Stimulated activated CD4-positive, alpha-beta T cell treated with anti-CD3 and anti-CD28 coated beads, Interleukin-1b, Interleukin-23, amount 100 ng/mL, for 4 hours (primary cell): ENCODE measurements at regions not wholly inside any gene's neighbourhood (a gene's known extent, or its start where the extent isn't known, plus 50 kb on each side); places are given as distances from the start of the nearest gene placed in this dataset.

Experiments
- DNase-seq, 2 donors: peaks; one replicate each; pipeline ENCODE4 v3.0.0-alpha.2; 2020; ENCODE audit warnings: low read depth in 2 of 2

- DNase-seq: no peak
Measured at GRCh38 chr1:93815366-93816110, 63.5 kb downstream of the DNTTIP2 start.

DNA sequence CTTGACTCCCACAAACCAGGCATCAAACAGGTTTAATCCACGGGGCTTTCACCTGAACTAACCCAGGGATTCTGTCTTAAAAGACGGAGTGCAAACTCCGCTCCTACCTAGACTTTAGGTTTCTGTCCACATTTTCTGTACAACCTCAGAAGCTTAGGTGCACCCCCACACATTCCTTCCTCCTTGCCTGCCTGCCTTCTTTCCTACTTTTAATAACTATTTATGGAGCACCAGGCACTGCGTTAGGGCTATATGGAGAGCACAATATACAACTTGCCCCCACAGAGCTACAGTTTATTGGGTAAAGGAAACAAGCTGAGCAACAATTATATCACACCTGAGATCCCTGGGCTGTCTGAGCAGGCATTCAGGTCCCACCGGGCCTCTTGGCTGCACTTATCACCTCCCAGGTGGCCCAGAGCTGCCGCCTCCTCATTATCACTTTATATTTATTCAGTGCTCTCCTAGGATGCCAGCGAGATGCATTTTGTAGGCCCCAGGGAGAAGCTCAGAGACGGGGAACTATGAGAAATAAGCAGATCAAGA is 64.1 kb downstream of the DNTTIP2 start:
- no peak for DNase-seq

DNA sequence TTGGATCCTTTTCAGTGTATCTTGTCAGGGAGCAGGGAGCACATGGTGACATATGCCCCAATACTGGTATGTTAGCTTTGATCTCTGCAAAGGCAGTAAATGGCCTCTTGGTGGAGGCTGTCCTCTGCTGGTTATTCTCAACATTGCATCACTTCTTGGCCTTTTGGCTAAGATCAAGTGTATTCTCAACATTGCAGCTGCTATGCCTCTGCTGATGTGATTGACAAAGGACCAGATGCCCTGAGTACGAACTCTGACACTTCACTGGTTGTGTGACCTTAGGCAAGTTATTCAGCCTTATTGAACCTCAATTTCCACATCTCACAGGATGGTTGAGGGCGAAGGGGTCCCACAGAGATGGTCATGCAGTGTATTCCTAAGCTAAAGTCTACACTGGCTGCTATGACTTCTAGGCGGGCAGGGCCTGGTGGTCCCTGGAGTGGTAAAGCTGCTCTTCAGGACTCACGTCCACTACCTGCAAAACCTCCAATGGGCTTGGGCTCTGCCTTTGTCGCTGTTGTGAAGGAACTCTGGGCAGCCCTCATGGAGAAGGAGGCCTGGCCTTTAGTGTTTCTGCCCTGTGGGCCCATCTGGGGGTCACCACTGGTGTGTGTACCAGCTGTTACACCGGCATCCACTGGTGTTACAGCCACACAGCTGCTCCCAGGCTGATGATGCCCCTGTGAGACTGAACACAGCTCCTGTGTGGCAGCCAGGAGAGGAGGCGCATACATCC is 64.8 kb downstream of the DNTTIP2 start:
- DNase-seq: peak in 1 of 2 donors; percentile 13

- DNase-seq: no peak
Measured at GRCh38 chr1:93813076-93813475, 65.9 kb downstream of the DNTTIP2 start.

DNA sequence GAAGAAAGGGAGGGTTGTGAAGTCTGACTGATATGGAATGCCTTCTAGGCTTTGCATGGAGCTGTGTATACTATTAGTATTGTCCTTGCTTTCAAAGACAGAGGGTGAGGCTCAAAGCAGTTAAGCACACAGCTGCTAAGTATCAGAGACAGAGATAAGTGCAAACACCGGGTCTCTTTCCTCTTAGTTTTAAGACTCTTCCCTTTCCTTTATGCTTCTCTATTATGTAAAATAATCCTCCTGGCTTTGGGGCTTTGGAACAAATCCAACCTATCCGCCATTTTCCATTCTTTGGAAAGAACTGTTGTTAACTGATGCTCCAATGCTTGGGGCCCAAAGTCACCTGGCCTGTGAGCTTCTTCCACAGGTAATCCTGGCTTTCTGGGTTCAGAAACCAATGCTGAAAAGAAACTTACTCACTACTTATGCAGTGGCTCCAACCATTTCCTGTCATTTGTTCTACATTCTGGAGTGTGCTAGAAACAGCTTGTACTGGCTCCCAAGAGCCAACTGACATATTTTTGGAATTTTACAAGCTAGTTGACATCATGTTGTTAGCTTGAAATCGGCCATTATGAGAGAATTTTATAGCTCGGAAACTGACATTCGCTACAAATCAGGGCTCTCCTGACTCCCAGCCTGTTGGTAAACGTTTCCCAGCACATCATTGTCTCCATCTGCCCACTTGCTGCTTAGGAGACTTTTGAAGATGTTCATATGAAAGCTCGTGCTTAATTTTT is 67.5 kb downstream of the DNTTIP2 start:
- no peak for DNase-seq

DNA sequence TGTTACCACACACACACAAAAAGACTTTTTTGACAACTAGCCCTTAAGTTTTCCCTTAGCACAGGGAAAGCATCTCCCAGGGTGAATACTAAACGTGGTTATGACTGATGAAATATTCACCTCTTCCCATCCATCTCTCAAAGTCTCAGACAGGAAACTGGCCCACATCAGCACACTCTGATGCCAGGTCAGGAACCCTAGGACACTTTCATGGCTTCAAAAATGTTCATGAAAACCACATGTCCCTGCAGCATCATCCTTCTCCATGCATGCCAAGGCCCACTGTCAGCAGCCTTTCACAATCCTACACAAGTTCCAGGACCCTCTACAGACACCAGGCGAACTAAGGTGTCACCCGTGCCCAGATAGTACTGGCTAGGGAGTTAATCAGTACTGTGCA is 68.7 kb downstream of the DNTTIP2 start:
- DNase-seq: no peak

DNA sequence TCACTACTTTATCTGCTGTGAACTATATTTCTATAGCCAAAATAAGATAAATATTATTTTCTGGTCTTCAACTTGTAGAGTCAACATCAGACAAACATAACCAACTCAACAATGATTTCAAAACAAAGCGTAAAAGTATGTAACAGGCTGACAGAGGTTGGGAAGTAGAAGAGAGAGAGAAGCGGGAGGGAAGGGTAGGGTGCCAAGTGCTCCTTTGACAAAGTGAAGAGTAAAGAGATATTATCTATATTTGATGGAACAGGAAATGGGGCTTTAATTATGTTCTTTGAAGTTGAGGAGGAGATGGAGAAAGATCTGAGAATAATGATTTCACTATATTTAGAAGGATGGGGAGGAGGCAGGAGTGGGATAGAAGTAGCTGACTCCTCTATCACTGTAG is 70.1 kb downstream of the DNTTIP2 start:
- no peak for DNase-seq

- no peak for DNase-seq
Measured at GRCh38 chr1:93807311-93807930, 71.6 kb downstream of the DNTTIP2 start.

DNA sequence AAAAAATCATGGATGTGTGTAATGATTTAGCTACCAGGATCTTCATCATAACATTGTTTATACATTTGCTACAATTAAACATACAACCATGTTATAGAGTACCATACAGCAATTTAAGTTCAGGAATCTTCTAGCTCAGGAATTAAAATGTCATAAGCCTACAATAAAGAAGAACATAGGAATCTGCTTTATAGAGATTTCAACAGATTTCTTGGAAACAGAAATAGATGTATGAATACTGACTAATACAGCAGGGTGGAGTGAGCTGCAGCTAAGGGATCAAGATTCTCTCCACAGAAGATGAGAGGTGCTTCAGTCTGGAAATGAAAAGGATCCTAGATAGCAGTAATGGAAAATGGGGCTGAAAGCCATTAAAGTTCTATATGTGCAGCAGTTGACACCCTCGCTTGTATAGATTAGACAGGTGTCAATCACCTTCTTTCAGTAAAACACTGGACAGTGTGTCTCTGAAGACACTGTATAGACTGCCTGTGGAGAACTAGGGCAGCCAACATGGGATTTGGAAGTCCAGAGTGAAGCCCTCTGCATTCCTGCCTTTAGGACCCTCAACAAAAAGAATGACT is 73.9 kb downstream of the DNTTIP2 start:
- no peak for DNase-seq

DNA sequence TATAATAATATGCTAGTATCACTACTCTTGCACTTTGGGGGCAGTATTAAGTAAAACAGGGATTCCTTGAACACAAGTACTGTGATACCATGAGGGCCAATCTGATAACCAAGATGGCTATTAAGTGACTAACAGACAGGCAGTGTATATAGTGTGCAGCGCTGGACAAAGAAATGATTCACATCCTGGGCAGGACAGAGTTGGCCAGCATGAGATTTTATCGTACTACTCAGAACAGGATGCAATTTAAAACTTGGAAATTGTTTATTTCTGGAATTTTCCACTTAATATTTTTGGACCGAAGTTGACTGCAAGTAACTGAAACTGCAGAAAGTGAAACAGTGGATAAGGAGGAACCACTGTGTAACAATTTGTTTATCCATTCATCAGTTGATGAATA is 74.6 kb downstream of the DNTTIP2 start:
- no peak for DNase-seq

GRCh38 chr1:93801471-93801870 is 77.5 kb downstream of the DNTTIP2 start:
- no peak for DNase-seq

GRCh38 chr1:93800856-93801255 is 78.2 kb downstream of the DNTTIP2 start:
- DNase-seq: no peak

DNA sequence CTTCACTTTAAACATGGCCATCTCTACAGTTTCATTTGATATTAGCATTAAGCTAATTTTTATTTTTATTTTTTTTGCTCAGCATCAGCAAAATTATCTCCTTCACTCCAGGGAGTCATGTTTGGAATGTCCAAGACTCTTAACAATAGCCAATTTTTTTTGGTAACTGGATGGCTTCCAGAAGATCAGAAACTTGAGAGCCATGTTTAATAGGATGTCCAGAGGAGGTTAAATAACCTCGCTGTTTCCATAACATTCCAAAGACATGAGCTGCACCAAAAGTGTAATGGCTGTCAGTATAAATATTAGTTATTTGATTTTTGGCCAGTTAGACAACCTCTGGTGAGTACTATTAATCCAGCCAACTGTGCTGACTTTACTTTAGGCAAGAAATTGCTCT is 80.7 kb downstream of the DNTTIP2 start:
- DNase-seq: no peak

DNA sequence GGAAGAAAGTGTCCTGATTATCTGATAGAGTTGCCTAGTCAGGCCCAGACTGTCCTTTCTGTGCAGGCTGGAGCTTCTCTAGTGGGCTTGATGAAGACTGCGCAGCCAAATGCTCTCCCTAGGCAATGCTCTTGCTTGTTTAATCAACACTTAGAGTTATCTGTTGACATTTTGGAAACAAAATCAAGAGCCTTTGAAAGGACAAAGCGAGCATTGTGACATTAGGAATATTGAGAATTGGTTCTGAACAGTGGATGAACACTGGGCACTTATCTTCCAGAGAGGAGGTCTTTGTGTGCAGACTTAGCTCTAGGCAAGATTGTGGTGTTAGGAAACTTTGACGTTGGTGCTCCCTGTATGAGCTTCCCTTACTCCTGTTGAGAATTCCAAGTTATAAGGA is 94.5 kb downstream of the DNTTIP2 start:
- DNase-seq: no peak

DNA sequence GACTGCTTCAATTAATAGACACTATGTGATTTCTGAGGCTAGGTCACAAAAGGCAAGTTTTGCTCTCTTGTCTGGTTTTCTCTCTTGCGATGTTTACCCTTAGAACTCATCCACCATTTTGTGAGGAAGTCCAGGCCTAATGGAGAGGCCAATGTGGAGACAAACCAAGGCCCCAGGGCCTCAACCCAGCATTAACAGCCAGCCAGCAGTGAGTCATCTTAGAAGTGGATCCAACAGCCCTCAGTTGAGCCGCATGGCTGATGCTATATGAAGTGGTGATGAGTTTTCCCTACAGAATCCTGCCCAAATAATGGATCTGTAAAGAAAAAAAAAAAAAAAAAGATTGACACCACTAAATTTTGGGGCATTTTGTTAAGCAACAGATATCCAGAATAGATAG is 95.1 kb downstream of the DNTTIP2 start:
- DNase-seq: no peak

DNA sequence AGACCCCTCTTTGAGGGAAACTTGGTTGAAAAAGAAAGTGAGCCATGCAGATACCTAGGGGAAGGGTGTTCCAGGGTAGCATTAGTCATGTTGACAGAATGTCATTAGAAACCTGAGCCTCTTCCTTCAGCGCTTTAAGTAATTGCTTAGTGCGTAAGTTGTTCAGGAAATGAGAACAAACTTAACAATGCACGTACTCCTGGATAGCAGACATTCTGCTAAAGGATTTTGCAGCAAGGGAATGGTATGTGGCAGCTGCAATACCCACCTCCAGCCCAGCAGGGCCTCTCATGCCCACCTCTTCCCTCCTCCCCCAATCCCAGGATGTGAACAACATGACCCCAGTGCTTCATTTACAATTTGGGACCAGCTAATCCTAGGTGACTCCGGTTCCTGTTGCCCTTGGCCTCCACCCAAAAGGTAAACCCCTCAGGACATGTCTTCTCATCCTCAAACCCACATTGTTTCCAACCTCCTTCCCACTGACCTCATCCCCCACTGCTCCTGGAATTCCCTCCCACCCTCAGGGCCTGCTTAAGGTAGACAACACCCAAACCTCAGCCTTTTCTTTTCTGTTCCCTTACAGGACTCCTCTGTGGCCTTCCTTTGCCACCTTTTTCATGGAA is 98.0 kb upstream of the BCAR3 start:
- DNase-seq: no peak

DNA sequence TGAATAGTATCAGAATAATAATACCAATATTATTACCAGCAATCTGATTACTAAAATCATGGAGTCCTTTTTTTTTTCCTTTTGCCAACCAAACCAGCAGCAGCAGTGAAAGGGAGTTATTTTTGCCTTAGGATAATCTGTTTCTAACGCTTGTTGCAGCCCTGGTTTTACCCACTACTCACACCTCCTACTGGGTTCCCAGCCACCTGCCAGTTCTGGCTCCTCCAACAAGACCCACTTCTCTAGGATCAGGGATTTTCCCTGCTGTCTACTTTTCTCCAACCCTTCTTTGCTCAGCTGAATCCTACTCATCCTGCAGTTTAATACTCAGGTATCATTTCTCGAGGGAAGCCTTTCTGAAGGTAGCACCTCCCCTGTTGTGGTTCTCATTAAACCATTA is 96.8 kb upstream of the BCAR3 start:
- no peak for DNase-seq

DNA sequence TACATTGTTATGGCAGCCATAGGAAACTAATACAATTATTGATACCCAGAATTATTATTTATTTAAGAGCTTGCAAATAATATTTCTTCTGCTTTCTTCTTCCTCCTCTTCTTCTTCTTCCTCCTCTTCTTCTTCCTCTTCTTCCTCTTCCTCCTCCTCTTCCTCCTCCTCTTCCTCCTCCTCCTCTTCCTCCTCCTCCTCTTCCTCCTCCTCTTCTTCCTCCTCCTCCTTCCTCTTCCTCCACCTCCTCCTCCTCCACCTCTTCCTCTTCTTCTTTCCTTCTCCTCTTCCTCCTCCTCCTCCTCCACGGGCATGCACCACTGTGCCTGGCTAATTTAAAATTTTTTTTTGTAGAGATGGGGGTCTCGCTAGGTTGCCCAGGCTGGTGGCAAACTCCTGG is 95.6 kb upstream of the BCAR3 start:
- DNase-seq: no peak

DNA sequence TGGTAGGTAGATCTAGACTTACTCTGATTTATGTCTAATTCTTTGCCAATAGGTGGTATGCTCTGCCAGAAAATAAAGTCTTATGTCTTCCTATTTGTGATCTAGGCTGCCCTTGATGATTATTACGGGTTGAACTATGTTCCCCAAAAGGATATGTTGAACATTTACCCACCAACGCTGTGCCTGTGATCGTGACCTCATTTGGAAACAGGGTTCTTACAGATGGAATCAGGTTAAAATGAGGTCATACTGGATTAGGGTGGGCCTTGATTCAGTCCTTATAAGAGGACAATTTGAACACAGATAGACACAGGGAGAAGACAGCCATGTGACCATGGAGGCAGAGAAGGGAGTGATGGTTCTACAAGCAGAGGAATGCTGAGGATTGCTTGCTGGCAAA is 95.1 kb upstream of the BCAR3 start:
- DNase-seq: no peak

DNA sequence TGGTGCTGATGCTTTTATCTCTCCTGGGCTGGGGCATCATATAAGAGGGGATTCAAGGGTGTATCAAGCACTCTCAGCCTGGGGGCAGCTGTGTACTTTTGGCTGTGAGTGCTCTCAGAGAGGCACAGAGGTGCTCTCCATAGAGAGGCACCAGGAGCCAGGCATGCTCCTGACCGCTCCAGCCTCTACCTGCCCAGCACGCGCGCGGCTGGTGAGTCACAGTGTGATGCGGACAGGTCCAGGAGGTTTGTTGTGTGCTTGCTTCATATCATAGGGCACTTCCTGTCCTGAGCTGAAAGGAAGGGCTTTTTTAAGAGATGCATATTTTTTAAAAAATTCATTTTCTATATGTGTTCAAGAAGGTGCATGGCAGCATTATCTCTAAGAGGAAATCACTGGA is 93.6 kb upstream of the BCAR3 start:
- DNase-seq: no peak

DNA sequence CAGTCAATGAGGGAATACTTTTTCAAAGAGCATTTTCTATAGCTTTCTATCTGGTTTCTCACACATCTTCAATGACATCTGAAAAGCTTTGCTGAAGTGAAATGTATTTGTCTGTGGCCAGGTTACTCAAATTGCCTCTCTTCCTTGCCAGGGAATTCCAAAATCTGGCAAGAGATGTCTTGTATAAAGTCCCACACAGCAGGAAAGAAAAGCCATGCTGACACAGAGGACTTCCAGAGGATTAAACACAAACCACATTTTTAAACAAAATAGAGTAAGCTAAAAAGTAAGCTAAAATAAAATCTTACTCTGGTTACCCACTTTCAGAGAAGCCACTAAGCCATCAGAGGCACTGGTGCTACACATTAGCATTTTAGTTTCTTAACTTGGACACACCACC is 93.1 kb upstream of the BCAR3 start:
- no peak for DNase-seq
